Ovary (tissue), 3 donors: ENCODE measurements at regions not wholly inside any gene's neighbourhood (a gene's known extent, or its start where the extent isn't known, plus 50 kb on each side); places are given as distances from the start of the nearest gene placed in this dataset.

Experiments used
- POLR2A ChIP-seq: fragments of 450-650 bp; IDR thresholded peaks from one replicate; pipeline ENCODE4 v1.6.1; 2017; ENCODE audit warnings: antibody characterized with exemption, mild to moderate bottlenecking, moderate library complexity
- TF ChIP-seq, protein P1 (sequence below), 3 donors: fragments of 450-650 bp in 2 of 3; fragments of 200-600 bp in 1 of 3; IDR thresholded peaks; one replicate each; pipeline versions ENCODE4 v1.5.1 to v1.8.0; 2016 to 2022; ENCODE audit warnings: antibody characterized with exemption in 3 of 3, mild to moderate bottlenecking in 1 of 3
- donor health status: DM: no; HTN: no; CAD: no.

DNA sequence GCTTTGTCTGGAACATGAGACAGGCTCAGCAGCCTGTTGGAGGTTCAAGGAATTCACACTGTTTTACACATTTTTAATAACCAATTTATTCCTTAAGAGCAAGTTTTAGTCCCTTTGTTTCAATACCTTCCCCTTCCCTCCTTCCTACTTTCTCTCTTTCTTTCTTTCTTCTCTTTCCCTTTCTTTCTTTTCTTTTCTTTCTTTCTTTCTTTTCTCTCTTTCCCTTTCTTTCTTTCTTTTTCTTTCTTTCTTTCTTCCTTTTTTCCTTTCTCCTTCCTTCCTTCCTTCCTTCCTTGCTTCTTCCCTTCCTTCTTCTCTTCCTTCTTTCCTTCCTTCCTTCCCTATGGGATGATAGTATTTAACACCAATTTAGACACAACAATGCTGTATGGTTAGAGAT lies 164.2 kb downstream of the CENPF start:
- TF ChIP-seq, protein P1, sequence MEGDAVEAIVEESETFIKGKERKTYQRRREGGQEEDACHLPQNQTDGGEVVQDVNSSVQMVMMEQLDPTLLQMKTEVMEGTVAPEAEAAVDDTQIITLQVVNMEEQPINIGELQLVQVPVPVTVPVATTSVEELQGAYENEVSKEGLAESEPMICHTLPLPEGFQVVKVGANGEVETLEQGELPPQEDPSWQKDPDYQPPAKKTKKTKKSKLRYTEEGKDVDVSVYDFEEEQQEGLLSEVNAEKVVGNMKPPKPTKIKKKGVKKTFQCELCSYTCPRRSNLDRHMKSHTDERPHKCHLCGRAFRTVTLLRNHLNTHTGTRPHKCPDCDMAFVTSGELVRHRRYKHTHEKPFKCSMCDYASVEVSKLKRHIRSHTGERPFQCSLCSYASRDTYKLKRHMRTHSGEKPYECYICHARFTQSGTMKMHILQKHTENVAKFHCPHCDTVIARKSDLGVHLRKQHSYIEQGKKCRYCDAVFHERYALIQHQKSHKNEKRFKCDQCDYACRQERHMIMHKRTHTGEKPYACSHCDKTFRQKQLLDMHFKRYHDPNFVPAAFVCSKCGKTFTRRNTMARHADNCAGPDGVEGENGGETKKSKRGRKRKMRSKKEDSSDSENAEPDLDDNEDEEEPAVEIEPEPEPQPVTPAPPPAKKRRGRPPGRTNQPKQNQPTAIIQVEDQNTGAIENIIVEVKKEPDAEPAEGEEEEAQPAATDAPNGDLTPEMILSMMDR (IDR thresholded peaks at IDR 0.05), result no peak
- no peak for TF ChIP-seq POLR2A
